Spleen (tissue), 11 donors: ENCODE measurements at regions not wholly inside any gene's neighbourhood (a gene's known extent, or its start where the extent isn't known, plus 50 kb on each side); places are given as distances from the start of the nearest gene placed in this dataset.
A peak's percentile ranks its signal among the peaks of the same experiment; 100 is the strongest.

Experiments used
- DNase-seq: peaks from one replicate; pipeline ENCODE4 v3.0.0-alpha.2; 2020
- H3K27ac ChIP-seq, 8 donors: fragments of 200-600 bp; sonication (generic) in 7 of 8; 1 replicate in 4 of 8; 2 replicates in 4 of 8; pipeline versions ENCODE4 v1.5.0 to v1.8.0; 2016 to 2021; ENCODE audit warnings: inconsistent platforms in 4 of 8, mild to moderate bottlenecking in 4 of 8, moderate library complexity in 1 of 8
- H3K27me3 ChIP-seq, 7 donors: fragments of 200-600 bp; sonication (generic) in 6 of 7; replicated peaks in 1 of 7; 1 replicate in 4 of 7; 2 replicates in 3 of 7; pipeline versions ENCODE4 v1.5.0 to v1.8.0; 2016 to 2021; ENCODE audit warnings: inconsistent platforms in 3 of 7, mild to moderate bottlenecking in 1 of 7
- H3K36me3 ChIP-seq, 6 donors: fragments of 200-600 bp; sonication (generic) in 5 of 6; 1 replicate in 4 of 6; 2 replicates in 2 of 6; pipeline versions ENCODE4 v1.5.0 to v1.8.0; 2016 to 2021; ENCODE audit warnings: inconsistent platforms in 2 of 6
- H3K4me1 ChIP-seq, 6 donors: fragments of 200-600 bp; sonication (generic) in 5 of 6; 1 replicate in 3 of 6; 2 replicates in 3 of 6; pipeline versions ENCODE4 v1.5.0 to v1.8.0; 2016 to 2021; ENCODE audit warnings: inconsistent platforms in 3 of 6
- H3K4me3 ChIP-seq, 8 donors: fragments of 200-600 bp; sonication (generic) in 7 of 8; 1 replicate in 4 of 8; 2 replicates in 4 of 8; pipeline versions ENCODE4 v1.5.0 to v1.8.0; 2016 to 2021; ENCODE audit warnings: inconsistent platforms in 4 of 8, mild to moderate bottlenecking in 4 of 8, moderate library complexity in 2 of 8
- H3K9me3 ChIP-seq, 8 donors: fragments of 200-600 bp; sonication (generic) in 7 of 8; 1 replicate in 4 of 8; 2 replicates in 4 of 8; pipeline versions ENCODE4 v1.5.0 to v1.8.0; 2016 to 2021; ENCODE audit warnings: inconsistent platforms in 4 of 8
- POLR2A ChIP-seq, 3 donors: fragments of 450-650 bp; IDR thresholded peaks; one replicate each; pipeline ENCODE4 v1.5.1; 2017; ENCODE audit warnings: antibody characterized with exemption in 3 of 3, mild to moderate bottlenecking in 1 of 3
- POLR2AphosphoS5 ChIP-seq, 3 donors: sonication (generic); formaldehyde crosslinking; IDR thresholded peaks; one replicate each; pipeline ENCODE4 v1.5.1; 2017; ENCODE audit warnings: antibody characterized with exemption in 3 of 3
- WGBS, 5 donors: extraction: QIAGEN DNeasy Blood & Tissue Kit in 3 of 5; methylation state at CpG; one replicate each; pipeline versions ENCODE4 v1.1.5 to v1.1.7; 2013 to 2018; 5-methylcytosine and 5-hydroxymethylcytosine counted together
- intact Hi-C: fragments of 100-400 bp; cut with DNase I; formaldehyde crosslinking; loops from one replicate; pipeline ENCODE4 v1.15.0; 2023; ENCODE audit warnings: low total_unique reads
- TF ChIP-seq, protein P1 (sequence below), 11 experiments: fragments of 200-600 bp in 7 of 11; fragments of 450-650 bp in 4 of 11; sonication (generic) in 4 of 11; IDR thresholded peaks in 8 of 11; conservative IDR thresholded peaks in 3 of 11; 1 replicate in 7 of 11; 2 replicates in 4 of 11; pipeline versions ENCODE4 v1.4.0 to v1.8.0; 2016 to 2021; ENCODE audit warnings: antibody characterized with exemption in 11 of 11, inconsistent platforms in 4 of 11, mild to moderate bottlenecking in 1 of 11
- donor health status: healthy with polysubstance abuse.
- donor health status: DM: no; HTN: no; CAD: no; lungs with moderate emphysema.
- donor health status: DM: no; HTN: no; CAD: no.
- donor health status: Bipolar disorder and iron deficiency.
- donor health status: healthy.
- donor health status: DM: no; HTN: no; CAD: no.
- donor health status: DM: yes; HTN: yes; CAD: no.

DNA sequence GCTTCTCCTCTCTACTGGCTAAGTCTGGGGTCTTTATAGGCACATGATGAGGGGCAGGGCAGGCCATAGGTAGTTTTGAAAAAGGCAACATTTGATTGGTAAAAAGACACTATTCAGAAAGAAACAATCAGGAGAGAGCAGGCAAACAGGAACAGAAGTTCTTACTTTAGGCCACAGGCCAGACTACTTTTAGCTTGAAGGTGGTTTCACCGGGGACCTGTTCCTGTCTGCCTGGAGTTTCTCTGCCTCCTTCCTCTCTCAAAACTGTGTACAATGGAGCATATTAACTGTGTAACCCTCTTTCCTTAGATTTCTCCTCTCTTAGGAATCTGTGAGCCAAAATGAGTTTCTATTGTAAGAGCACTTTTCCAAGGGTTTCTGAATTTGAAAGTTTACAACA, 167.9 kb upstream of the AVPR1A start:
- Histone ChIP-seq H3K4me3 (no peak overlapping the region), H3K36me3 (no peaks in the 10 kb centered on the region), H3K27ac (peak overlapping the region in 4 of 8 donors; percentile 61 to 74 (median 69)), H3K4me1 (no peaks in the 10 kb centered on the region), H3K9me3 (peaks cover 0 to 7% (median 0%) of the 10 kb centered on the region in 8 donors), H3K27me3 (no peaks in the 10 kb centered on the region)
- TF ChIP-seq POLR2A (IDR thresholded peaks at IDR 0.05) = no peak
- no peak for TF ChIP-seq POLR2AphosphoS5 (IDR thresholded peaks at IDR 0.05)
- TF ChIP-seq, protein P1, sequence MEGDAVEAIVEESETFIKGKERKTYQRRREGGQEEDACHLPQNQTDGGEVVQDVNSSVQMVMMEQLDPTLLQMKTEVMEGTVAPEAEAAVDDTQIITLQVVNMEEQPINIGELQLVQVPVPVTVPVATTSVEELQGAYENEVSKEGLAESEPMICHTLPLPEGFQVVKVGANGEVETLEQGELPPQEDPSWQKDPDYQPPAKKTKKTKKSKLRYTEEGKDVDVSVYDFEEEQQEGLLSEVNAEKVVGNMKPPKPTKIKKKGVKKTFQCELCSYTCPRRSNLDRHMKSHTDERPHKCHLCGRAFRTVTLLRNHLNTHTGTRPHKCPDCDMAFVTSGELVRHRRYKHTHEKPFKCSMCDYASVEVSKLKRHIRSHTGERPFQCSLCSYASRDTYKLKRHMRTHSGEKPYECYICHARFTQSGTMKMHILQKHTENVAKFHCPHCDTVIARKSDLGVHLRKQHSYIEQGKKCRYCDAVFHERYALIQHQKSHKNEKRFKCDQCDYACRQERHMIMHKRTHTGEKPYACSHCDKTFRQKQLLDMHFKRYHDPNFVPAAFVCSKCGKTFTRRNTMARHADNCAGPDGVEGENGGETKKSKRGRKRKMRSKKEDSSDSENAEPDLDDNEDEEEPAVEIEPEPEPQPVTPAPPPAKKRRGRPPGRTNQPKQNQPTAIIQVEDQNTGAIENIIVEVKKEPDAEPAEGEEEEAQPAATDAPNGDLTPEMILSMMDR (IDR thresholded peaks at IDR 0.05 in 8 of 11, conservative IDR thresholded peaks at IDR 0.05 in 3 of 11) = no peak
- no peak for DNase-seq
- 50 to 64% (median 53%) methylated on average over 1 of the region's 1 CpG for WGBS, 5 donors
- intact Hi-C loops = no loop called here

DNA sequence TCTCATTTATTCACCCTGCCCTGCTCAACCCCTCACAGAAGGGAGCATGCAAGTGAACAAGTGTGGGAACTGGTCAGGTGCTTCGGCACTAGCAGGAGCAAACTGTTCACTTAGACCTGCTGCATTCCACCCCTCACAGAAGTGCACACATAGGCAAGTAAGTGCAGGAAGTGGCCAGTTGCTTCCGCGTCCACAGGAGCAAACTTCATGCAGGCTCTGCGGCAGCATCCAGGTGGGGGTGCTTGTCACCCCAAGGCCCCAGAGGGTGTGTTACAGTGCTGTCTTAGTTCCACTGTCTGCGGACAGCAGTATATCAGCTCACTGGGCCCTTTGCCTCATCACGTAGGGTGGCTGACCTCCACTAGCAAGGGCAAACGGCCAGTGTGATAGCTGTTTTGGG, 167.3 kb upstream of the AVPR1A start:
- no peaks in the 10 kb centered on the region for H3K4me1 ChIP-seq
- intact Hi-C loops = no loop called here
- H3K27me3 ChIP-seq = no peaks in the 10 kb centered on the region
- peak overlapping the region in 4 of 8 donors; percentile 61 to 74 (median 69) for H3K27ac ChIP-seq
- DNase-seq = no peak
- no peaks in the 10 kb centered on the region for H3K36me3 ChIP-seq
- no peak for TF ChIP-seq POLR2AphosphoS5 (IDR thresholded peaks at IDR 0.05)
- TF ChIP-seq POLR2A (IDR thresholded peaks at IDR 0.05) = no peak
- TF ChIP-seq, protein P1 (IDR thresholded peaks at IDR 0.05 in 8 of 11, conservative IDR thresholded peaks at IDR 0.05 in 3 of 11) = no peak
- H3K9me3 ChIP-seq = peaks cover 0 to 7% (median 0%) of the 10 kb centered on the region in 8 donors
- no peak overlapping the region for H3K4me3 ChIP-seq
- WGBS, 5 donors = 85 to 94% (median 90%) methylated on average over 6 to 7 of the region's 7 CpGs

DNA sequence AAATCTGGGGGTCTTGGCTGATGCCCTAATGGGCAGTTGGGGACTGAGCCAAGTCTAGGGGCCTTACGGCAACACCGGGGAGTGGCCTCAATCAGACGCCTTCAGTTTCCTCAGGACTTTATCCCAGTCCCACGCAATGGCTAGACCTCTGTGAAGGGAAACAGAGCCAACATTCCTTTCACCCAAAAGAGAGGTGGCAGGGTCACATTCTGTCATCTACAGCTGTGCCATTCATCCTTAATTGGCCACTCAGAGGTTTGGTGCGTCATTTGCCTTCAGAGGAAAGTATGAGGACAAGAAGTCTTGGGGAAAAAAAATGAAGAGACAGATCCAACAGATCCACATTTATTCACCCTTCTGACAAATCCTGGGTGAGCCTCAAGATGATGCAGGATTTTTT, 166.9 kb upstream of the AVPR1A start:
- intact Hi-C loops = no loop called here
- Histone ChIP-seq H3K4me1 (no peaks in the 10 kb centered on the region), H3K9me3 (peaks cover 0 to 7% (median 0%) of the 10 kb centered on the region in 8 donors), H3K4me3 (no peak overlapping the region), H3K27ac (peak overlapping the region in 4 of 8 donors; percentile 61 to 74 (median 69)), H3K36me3 (no peaks in the 10 kb centered on the region), H3K27me3 (no peaks in the 10 kb centered on the region)
- WGBS, 5 donors = 76 to 91% (median 84%) methylated on average over 5 of the region's 5 CpGs
- DNase-seq = no peak
- TF ChIP-seq, protein P1 (IDR thresholded peaks at IDR 0.05 in 8 of 11, conservative IDR thresholded peaks at IDR 0.05 in 3 of 11) = no peak
- peak in 1 of 3 donors; percentile 77 for TF ChIP-seq POLR2AphosphoS5 (IDR thresholded peaks at IDR 0.05)
- TF ChIP-seq POLR2A (IDR thresholded peaks at IDR 0.05) = no peak

DNA sequence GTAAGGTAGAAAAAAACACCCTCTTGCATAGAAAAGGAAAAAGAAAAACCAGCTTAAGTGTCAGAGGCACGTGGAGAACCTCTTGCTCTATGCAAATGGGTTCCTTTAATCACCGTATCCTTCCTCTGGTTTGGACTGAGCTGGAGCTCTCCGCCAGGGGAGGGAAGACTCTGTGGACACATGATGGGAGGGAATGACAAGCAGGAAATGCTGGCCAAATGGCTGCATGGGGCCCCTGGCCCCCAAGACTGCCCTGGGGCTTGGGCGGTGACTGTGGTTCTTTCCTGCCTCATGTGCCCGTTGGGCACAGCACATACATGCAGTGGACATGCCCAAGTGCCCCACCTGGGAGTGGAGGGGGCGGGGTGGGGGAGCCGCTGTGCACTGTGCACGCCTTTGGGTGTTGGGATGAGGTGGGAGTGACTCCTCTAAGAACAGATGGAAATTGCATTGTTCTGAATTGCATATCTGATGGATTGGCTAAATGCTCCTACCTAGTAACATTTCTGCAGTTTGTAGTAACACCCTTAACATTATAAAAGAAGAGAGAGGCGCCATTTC, 166.4 kb upstream of the AVPR1A start:
- TF ChIP-seq POLR2AphosphoS5 (IDR thresholded peaks at IDR 0.05) (no peak), POLR2A (IDR thresholded peaks at IDR 0.05) (no peak)
- TF ChIP-seq, protein P1 (IDR thresholded peaks at IDR 0.05 in 8 of 11, conservative IDR thresholded peaks at IDR 0.05 in 3 of 11) = no peak

More for the DNA sequence above, 166.4 kb upstream of the AVPR1A start:
- Histone ChIP-seq H3K27ac (peak overlapping the region in 5 of 8 donors; percentile 10 to 74 (median 30)), H3K36me3 (no peaks in the 10 kb centered on the region), H3K4me1 (no peaks in the 10 kb centered on the region), H3K4me3 (no peak overlapping the region), H3K27me3 (no peaks in the 10 kb centered on the region), H3K9me3 (peaks cover 0 to 7% (median 0%) of the 10 kb centered on the region in 8 donors)
- intact Hi-C loops = no loop called here
- 67 to 85% (median 75%) methylated on average over 8 to 9 of the region's 9 CpGs for WGBS, 5 donors
- no peak for DNase-seq
